Panc1 (cell line): ENCODE measurements at regions not wholly inside any gene's neighbourhood (a gene's known extent, or its start where the extent isn't known, plus 50 kb on each side); places are given as distances from the start of the nearest gene placed in this dataset.

Experiments used
- POLR2AphosphoS5 ChIP-seq: IDR thresholded peaks from 2 replicates; pipeline ENCODE4 v1.6.1; 2012; ENCODE audit warnings: mild to moderate bottlenecking, low read depth, low read length, moderate library complexity
- TF ChIP-seq, protein P1 (sequence below): fragments of 450-650 bp; IDR thresholded peaks from 2 replicates; pipeline ENCODE4 v1.5.1; 2017; ENCODE audit warnings: mild to moderate bottlenecking

DNA sequence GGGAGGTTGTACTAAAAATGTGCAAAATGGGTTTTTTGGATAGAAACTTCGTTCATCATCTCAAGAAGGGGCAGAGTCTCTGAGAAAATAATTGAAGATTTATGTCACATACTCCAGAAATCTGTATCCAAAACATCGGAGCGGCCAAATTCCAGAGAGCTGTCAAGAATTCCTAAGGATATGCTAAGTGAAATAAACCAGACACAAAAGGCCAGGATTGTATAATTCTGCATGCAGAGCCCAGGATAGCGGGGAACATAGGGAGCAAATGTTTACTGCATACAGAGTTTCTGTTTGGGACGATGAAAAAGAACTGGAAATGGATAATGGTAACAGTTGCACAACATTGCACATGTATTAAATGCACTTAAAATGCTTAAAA lies 224.2 kb upstream of the AUTS2 start:
- TF ChIP-seq, protein P1, sequence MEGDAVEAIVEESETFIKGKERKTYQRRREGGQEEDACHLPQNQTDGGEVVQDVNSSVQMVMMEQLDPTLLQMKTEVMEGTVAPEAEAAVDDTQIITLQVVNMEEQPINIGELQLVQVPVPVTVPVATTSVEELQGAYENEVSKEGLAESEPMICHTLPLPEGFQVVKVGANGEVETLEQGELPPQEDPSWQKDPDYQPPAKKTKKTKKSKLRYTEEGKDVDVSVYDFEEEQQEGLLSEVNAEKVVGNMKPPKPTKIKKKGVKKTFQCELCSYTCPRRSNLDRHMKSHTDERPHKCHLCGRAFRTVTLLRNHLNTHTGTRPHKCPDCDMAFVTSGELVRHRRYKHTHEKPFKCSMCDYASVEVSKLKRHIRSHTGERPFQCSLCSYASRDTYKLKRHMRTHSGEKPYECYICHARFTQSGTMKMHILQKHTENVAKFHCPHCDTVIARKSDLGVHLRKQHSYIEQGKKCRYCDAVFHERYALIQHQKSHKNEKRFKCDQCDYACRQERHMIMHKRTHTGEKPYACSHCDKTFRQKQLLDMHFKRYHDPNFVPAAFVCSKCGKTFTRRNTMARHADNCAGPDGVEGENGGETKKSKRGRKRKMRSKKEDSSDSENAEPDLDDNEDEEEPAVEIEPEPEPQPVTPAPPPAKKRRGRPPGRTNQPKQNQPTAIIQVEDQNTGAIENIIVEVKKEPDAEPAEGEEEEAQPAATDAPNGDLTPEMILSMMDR, result no peak
- no peak for TF ChIP-seq POLR2AphosphoS5
